ENCODE measurements at regions not wholly inside any gene's neighbourhood (a gene's known extent, or its start where the extent isn't known, plus 50 kb on each side); places are given as distances from the start of the nearest gene placed in this dataset.

DNA sequence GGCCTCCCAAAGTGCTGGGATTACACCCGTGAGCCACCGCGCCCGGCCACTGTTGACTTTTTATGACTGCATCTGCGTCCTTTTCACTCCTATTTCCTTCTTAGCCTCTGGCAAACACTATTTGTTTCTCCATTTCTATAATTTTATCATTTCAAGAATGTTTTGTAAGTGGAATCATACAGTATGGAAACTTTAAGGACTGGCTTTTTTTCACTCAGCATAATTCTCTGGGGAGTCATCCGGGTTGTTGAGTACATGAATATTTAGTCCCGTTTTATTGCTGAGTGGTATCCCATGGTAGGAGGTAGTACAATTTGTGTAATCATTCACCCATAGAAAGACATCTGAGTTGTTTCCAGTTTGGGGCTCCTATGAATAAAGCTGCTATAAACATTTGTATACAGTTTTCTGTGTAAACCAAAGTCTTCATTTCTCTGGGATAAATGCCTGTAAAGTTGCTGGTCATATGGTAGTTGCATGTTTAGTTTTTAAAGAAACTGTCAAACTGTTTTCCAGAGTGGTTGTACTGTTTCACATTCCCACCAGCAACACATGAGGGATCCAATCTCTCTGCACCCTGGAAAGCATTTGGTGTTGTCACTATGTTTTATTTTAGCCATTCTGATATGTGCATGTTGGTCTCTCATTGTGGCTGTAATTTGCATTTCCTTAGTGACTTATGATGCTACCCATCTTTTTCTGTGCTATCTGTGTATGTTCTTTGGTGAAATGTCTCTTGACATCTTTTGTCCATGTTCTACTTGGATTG is 139.6 kb upstream of the EEPD1 start:
- TF ChIP-seq, protein P1, sequence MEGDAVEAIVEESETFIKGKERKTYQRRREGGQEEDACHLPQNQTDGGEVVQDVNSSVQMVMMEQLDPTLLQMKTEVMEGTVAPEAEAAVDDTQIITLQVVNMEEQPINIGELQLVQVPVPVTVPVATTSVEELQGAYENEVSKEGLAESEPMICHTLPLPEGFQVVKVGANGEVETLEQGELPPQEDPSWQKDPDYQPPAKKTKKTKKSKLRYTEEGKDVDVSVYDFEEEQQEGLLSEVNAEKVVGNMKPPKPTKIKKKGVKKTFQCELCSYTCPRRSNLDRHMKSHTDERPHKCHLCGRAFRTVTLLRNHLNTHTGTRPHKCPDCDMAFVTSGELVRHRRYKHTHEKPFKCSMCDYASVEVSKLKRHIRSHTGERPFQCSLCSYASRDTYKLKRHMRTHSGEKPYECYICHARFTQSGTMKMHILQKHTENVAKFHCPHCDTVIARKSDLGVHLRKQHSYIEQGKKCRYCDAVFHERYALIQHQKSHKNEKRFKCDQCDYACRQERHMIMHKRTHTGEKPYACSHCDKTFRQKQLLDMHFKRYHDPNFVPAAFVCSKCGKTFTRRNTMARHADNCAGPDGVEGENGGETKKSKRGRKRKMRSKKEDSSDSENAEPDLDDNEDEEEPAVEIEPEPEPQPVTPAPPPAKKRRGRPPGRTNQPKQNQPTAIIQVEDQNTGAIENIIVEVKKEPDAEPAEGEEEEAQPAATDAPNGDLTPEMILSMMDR (IDR thresholded peaks at IDR 0.05) = no peak
- DNase-seq (ENCODE audit: low spot score) = no peak
- Mint-ChIP-seq H3K27ac (ENCODE audit: unreplicated experiment) (no peak overlapping the region), H3K4me3 (ENCODE audit: unreplicated experiment) (no peak overlapping the region), H3K36me3 (ENCODE audit: low read depth) (no peaks in the 10 kb centered on the region), H3K4me1 (ENCODE audit: low read depth) (peaks cover 18% of the 10 kb centered on the region), H3K27me3 (ENCODE audit: low read depth) (no peaks in the 10 kb centered on the region), H3K9me3 (ENCODE audit: low read depth) (peaks cover 4% of the 10 kb centered on the region)

GRCh38 chr7:36014961-36015360 is 138.1 kb upstream of the EEPD1 start:
- no peaks in the 10 kb centered on the region for H3K36me3 Mint-ChIP-seq (ENCODE audit: low read depth)
- DNase-seq (ENCODE audit: low spot score) = no peak
- no peak overlapping the region for H3K27ac Mint-ChIP-seq (ENCODE audit: unreplicated experiment)
- no peaks in the 10 kb centered on the region for H3K27me3 Mint-ChIP-seq (ENCODE audit: low read depth)
- TF ChIP-seq, protein P1 (IDR thresholded peaks at IDR 0.05) = no peak
- peaks cover 18% of the 10 kb centered on the region for H3K4me1 Mint-ChIP-seq (ENCODE audit: low read depth)
- no peak overlapping the region for H3K4me3 Mint-ChIP-seq (ENCODE audit: unreplicated experiment)
- H3K9me3 Mint-ChIP-seq (ENCODE audit: low read depth) = peaks cover 4% of the 10 kb centered on the region

- H3K27ac Mint-ChIP-seq (ENCODE audit: unreplicated experiment) = no peak overlapping the region
- TF ChIP-seq, protein P1 (IDR thresholded peaks at IDR 0.05) = no peak
- H3K27me3 Mint-ChIP-seq (ENCODE audit: low read depth) = no peaks in the 10 kb centered on the region
- H3K4me3 Mint-ChIP-seq (ENCODE audit: unreplicated experiment) = no peak overlapping the region
- no peaks in the 10 kb centered on the region for H3K36me3 Mint-ChIP-seq (ENCODE audit: low read depth)
- H3K9me3 Mint-ChIP-seq (ENCODE audit: low read depth) = peaks cover 4% of the 10 kb centered on the region
- DNase-seq (ENCODE audit: low spot score) = no peak
- peaks cover 18% of the 10 kb centered on the region for H3K4me1 Mint-ChIP-seq (ENCODE audit: low read depth)
These were observed 137.3 kb upstream of the EEPD1 start for GRCh38 chr7:36015733-36016132.

GRCh38 chr7:36016648-36017047 is 136.4 kb upstream of the EEPD1 start:
- TF ChIP-seq, protein P1 (IDR thresholded peaks at IDR 0.05) = no peak
- no peak for DNase-seq (ENCODE audit: low spot score)
- H3K36me3 Mint-ChIP-seq (ENCODE audit: low read depth) = no peaks in the 10 kb centered on the region
- peaks cover 16% of the 10 kb centered on the region for H3K4me1 Mint-ChIP-seq (ENCODE audit: low read depth)
- no peak overlapping the region for H3K27ac Mint-ChIP-seq (ENCODE audit: unreplicated experiment)
- H3K27me3 Mint-ChIP-seq (ENCODE audit: low read depth) = no peaks in the 10 kb centered on the region
- H3K4me3 Mint-ChIP-seq (ENCODE audit: unreplicated experiment) = no peak overlapping the region
- H3K9me3 Mint-ChIP-seq (ENCODE audit: low read depth) = peaks cover 4% of the 10 kb centered on the region

DNA sequence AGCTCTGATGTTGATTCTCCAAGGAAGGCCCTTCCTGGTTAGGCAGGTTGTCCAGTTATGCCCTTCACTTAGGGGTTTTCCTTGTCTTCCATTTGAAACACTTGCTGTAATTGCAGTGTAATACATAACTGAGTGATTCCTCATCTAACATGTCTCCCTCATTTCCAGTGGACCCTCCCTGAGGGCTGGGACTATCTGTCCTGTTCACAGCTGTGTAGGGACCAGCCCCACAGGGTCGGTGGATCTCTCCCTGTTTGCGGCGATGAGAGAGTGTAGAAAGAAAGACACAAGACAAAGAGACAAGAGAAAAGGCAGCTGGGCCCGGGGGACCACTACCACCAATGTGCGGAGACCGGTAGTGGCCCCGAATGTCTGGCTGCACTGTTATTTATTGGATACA is 135.9 kb upstream of the EEPD1 start:
- TF ChIP-seq, protein P1 (IDR thresholded peaks at IDR 0.05) = no peak
- H3K4me3 Mint-ChIP-seq (ENCODE audit: unreplicated experiment) = no peak overlapping the region
- H3K27me3 Mint-ChIP-seq (ENCODE audit: low read depth) = no peaks in the 10 kb centered on the region
- peaks cover 16% of the 10 kb centered on the region for H3K4me1 Mint-ChIP-seq (ENCODE audit: low read depth)
- no peak for DNase-seq (ENCODE audit: low spot score)
- H3K9me3 Mint-ChIP-seq (ENCODE audit: low read depth) = peaks cover 4% of the 10 kb centered on the region
- no peak overlapping the region for H3K27ac Mint-ChIP-seq (ENCODE audit: unreplicated experiment)
- no peaks in the 10 kb centered on the region for H3K36me3 Mint-ChIP-seq (ENCODE audit: low read depth)

Measured in chondrocyte (in vitro differentiated cells).